Erythroblast (primary cell): ENCODE measurements at regions not wholly inside any gene's neighbourhood (a gene's known extent, or its start where the extent isn't known, plus 50 kb on each side); places are given as distances from the start of the nearest gene placed in this dataset.

Source experiments
- DNase-seq, 2 experiments: peaks; one replicate each; lab custom pipeline; 2025; lab: John Stamatoyannopoulos, UW
- GATA1 ChIP-seq: IDR thresholded peaks from 2 replicates; pipeline ENCODE4 v1.6.1; 2011; ENCODE audit warnings: low read depth, mild to moderate bottlenecking, control low read depth, low read length, moderate library complexity
- POLR2A ChIP-seq: IDR thresholded peaks from 2 replicates; pipeline ENCODE4 v1.6.1; 2011; ENCODE audit warnings: mild to moderate bottlenecking, low read length

DNA sequence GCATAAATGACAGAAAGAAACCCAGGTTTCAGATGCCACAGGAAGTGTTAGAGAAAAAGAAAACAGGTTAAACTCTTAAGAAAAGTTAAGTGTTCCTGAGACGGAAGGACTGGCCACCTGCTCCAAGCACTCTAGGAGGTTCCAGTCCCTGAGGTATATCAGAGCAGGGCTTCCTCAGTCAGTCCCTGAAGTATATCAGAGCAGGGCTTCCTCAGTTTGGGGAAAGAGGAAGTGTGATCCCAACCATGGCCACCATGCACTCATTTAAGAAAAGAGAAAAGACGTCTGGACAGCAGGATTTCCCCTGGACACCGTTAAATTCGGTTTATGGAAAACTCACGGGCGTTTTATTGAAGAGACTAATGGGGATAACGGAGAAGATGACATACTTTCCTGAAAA lies 133.4 kb upstream of the PFKP start:
- no peak for DNase-seq
- TF ChIP-seq POLR2A (no peak), GATA1 (no peak)

DNA sequence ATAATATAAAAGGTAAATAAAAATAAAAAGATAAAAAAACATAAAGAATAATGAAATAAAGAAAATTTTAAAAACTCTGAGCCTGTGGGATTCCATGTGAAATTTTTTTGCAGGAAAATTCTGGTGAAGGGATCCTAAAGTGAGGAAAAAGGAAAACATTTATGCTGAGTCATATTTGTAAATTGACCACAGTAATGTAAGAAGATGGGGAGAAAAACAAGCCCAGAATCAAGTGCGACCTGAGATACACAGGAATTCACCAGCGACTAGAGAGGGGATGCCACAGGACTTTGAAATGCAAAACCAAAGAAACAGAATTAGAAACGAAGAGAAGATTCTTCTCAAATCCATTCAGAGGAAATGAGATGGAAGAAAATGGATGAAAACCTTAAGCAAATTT lies 133.8 kb upstream of the PFKP start:
- TF ChIP-seq GATA1 (no peak), POLR2A (no peak)

DNA sequence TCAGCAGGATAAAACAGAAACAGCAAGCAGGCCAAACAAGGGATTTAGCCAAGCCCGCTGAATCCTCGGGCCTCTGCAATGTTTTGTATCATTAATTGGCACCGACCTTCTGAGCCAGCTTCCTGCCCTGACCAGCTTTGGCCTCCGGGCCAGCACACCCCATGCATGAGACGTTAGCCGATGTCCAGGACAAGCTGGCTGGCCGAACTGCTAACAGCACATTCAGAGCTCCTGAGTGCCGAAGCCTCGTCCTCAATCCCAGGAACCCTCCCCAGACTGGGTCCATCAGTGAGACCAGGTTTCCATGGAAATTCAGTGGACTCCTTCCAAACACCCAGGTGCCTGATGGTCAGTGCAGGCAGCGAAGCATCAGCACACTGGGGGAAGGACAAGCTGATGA lies 134.3 kb upstream of the PFKP start:
- no peak for TF ChIP-seq POLR2A
- DNase-seq, result no peak

More for the DNA sequence above, 133.8 kb upstream of the PFKP start:
- no peak for DNase-seq

DNA sequence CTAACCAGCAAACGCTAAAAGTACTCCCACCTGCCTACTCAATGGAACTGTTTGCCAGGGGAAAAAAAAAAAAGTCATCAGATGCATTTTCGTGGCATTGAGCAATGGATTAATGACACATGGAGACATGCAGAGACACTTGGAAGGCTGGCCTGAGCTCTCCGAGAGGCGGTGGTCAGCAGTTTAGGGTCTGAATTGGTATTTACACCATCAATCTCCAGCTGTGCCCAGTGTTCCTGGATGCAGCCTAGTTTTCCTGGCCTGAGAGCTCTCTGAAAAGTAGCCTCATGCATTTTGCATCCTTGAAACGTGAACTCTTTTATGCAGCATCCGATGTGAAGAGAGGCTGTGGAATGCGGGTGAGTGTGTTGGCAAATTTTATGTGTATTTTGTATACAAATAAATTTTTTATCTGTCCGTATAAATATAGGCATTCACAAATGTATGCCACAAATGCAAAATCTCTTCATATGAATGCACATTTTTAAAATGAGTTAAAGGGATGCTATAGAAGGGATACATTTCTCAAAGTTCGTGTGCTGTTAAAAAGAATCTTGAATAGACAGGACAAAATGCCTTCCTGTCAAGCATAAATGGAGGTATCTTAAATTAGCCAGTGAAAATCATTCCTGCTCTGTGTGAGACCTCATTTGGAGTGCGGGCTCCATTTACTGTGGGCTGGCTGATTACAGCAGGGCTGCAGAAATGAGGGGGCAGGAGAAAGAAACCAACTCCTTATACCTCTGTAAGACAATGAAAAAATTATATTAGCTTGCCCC lies 137.7 kb upstream of the PFKP start:
- TF ChIP-seq GATA1 (no peak), POLR2A (no peak)
- DNase-seq, result no peak

DNA sequence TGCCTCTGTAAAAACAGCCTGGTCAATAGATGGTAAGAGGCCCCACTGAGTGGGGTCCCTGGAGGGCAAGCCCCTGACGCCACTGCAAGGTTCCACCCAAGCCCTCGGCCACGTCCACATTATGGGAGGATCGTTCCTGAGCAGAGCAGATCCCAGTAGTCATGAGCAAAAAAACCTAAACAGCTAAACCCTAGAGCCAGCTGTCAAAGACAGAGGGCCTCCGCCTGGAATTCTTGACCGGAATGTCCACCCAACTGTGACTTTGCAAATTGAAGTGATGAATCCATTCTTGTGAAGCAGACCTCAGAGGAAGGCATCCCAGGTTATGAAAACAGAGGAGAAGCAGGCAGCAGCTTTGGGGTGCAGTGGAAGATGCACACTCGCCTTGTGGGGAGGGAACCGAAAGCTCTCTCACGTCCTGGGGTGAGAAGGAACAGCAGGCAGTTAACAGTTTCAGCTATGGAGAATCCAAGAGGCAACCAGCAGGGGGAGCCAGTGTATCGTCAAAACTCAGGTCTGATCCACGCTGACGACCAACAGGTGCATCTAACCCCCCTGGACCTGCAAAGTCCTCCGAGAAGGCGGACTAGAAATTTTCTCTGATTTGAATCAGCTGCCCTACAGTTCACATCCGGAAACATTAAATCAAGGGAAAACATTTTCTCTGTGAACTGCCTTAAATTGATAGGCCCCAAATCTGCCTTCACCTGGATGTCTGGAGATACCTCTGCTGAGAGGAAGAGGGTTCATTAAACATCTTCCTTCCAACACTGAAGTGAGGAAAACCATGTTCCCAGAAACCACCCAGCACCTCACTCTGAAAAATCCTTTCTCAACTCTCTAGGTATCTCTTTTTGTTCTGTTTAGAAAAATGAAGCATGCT lies 139.1 kb upstream of the PFKP start:
- peak; percentile 51 to 77 for DNase-seq
- TF ChIP-seq POLR2A (no peak), GATA1 (no peak)

DNA sequence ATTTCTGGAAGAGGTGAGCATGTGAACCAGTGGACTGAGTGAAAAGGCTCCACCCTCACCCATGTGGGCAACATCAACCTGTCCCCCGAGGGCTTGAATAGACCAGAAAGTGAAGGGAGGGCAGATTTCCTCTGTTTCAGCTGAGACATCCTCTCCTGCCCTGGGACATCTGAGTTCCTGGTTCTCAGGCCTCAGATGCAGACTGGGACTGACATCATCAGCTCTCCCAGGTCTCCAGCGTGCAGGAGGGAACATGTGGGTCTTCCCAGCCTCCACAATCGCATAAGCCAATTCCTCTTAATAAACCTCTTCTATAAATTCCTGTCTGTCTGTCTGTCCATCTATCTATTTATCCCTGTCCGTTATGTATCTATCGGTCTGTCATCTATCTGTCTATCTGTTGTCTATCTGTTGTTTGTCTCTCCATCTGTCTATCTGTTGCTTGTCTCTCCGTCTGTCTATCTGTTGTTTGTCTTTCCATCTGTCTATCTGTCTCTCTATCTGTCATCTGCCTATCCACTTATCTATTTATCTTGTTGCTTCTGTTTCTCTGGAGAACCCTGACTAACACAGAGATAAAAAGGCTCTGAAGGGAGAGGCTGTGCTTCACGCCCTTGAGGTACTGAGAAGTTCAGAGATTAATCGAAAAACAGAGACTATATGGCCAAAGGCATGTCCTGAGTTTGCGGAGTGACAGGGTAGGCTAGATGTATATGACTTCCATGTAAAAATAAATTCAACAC lies 140.3 kb upstream of the PFKP start:
- no peak for TF ChIP-seq POLR2A
- no peak for TF ChIP-seq GATA1
- DNase-seq, result no peak

DNA sequence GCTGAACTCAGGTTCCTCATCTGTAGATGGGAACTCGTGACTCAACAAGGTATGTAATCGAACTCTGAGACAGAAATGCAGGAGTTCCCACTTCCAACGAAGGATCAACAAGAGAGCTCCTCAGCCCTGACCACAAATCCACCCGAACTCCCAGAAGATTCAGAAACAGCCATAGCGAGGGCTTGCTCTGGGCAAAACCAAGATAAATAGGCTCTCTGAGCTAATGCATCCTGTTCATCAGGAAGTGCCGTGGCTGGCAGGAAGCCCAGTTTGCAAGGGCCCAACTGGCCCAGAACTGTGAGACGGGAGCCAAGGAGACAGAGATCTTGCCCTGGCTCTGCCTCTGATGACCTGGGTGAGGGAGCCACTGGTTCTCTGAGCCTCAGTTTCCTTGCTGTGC lies 141.7 kb upstream of the PFKP start:
- TF ChIP-seq POLR2A, result no peak
- no peak for TF ChIP-seq GATA1
- DNase-seq, result no peak

DNA sequence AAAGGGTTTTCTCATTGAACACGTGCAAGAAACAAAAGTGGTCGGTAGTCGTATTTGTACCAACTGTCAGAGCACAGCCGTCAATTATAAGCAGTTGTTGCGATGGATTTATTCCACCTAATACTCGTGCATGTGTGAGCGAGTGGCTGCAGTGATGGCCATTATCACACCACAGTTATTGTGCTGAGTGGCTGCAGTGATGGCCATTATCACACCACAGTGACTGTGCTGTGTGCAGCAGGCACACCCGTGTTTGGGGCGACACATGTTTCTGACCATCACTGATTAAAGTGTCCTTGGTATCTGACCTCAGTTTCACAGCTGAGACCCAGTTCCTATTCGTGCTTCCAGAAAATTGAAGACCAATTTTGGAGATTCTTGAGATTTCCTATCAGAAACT lies 142.9 kb upstream of the PFKP start:
- no peak for TF ChIP-seq POLR2A
- no peak for TF ChIP-seq GATA1
- DNase-seq, result peak; percentile 4 to 37

DNA sequence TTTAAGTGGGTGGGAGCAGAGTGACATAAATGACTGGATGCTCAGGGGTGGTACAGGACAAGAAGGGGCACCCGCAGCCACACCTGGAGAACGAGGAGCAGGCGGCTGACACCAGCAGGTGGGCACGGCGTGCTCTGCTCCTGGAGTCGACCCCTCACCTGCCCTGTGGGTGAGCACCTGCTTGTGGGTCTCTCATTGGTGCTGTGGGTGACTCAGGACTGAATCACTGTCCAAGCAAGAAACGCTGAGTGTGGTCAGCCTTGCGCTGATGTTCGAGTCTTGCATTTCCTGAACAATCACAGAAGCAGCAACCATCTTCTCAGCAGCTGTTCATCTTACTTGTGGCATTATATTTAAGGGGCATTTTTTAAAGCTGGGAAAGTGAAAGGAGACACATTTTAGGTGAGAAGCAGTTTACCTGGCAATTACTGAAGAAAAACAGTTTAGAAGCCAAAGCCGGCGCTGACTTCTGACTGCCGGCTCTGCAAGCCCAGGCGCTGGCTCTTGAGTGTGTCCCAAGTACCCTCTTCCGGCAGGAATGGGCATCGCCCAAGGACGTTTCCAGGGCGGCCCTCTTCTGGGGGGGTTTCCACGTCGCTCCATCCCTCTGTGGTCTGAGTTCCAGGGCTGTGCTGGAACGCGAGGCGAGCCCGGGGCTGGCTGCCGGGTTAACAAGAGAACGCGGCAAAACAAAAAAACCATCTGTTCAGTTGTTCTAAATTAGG lies 145.2 kb upstream of the PFKP start:
- no peak for DNase-seq
- TF ChIP-seq POLR2A (no peak), GATA1 (no peak)

DNA sequence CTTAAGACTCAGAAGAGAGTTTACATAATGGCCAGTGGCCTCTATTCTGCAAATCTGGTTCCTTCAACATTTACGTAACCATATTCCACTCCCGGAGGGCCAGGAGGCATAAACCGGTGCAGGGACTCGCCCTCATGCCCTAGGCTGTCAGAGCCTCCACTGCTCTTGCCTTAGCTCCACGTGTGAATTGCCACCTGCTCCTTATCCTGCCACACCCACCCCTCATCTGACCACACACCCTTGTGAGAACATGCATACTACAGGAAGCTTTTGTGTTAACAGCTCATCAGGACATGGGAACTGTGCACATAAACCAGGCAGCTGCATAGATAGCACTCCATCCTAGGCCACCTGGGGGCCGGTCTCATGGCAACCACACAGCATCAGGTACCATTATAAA lies 146.7 kb upstream of the PFKP start:
- TF ChIP-seq POLR2A, result no peak
- no peak for TF ChIP-seq GATA1
- DNase-seq, result no peak

DNA sequence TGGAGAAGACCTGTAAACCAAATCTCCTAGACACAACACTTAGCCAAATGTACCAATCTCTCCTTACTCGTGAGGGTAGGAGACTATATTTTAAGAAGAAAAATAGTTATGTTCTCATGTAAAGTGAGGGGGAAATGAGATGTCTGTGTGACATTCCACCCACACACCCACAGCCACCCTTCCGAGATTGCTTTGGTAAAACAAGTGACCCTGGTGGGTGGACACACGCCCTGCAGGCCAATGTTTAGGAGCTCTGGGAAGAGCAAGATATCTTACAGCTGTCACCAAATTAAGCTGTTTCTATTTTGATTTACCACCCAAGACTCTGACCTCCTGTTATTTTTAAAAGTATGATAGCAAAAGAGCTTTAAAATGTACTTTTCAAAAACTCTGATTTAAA lies 147.2 kb upstream of the PFKP start:
- TF ChIP-seq POLR2A (no peak), GATA1 (no peak)
- no peak for DNase-seq

DNA sequence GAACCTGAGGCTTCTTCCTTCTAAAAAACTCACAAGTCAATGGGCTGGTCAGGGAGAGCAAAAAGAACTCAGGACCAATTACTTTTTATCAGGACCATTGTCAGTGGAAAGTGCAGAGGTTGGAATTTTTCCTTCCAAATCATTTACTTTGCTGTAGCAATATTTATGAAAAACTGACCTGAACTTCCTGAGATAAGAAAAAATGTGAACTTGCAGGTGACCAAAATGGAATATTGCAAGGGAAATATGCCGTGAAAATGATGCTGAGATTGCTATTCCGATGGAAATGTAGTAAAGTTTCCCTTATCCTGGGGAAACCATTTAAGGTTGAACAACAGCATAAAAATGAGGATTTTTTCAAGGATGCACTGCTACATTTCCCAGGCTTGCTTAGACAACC lies 148.3 kb upstream of the PFKP start:
- DNase-seq, result no peak
- no peak for TF ChIP-seq GATA1
- TF ChIP-seq POLR2A, result no peak

DNA sequence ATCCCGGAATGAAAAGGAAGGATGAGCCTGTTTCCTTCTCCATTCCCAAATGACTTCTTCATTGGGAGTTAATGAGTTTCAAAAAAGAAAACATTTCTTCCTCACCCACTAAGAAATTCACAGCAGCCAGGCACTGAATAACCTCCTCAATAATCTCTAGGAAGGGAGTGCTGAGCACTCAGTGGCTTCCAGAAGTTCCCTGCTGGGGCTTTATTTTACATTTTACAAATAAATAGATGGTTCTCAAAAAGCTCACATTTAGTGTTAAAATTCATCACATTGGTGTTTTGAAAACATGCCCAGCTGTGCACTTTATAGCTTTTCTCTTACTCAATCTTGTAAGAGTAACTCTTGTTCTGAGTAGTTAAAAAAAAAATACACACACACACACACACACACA lies 148.9 kb upstream of the PFKP start:
- TF ChIP-seq POLR2A, result no peak
- no peak for DNase-seq
